H1 (cell line): ENCODE measurements at regions not wholly inside any gene's neighbourhood (a gene's known extent, or its start where the extent isn't known, plus 50 kb on each side); places are given as distances from the start of the nearest gene placed in this dataset.
A peak's percentile ranks its signal among the peaks of the same experiment; 100 is the strongest.

Experiments
- CTCF ChIA-PET: fragments of 300-600 bp; sonication (Branson Sonifier 250); formaldehyde crosslinking; loops from one replicate; lab custom pipeline; 2021; ENCODE audit not compliant: partially characterized antibody; lab: Charles Lee
- POLR2A ChIA-PET: fragments of 300-600 bp; sonication (Branson Sonifier 250); formaldehyde crosslinking; loops from one replicate; lab custom pipeline; 2021; ENCODE audit warnings: inconsistent platforms; ENCODE audit not compliant: partially characterized antibody; lab: Charles Lee
- DNase-seq, 2 experiments: peaks; one replicate each; pipeline versions ENCODE4 v3.0.0 to v3.0.0-alpha.2; 2010 to 2022; ENCODE audit warnings: low spot score in 2 of 2, low read depth in 1 of 2, mixed read lengths in 1 of 2
- FAIRE-seq: peaks from 2 replicates; lab custom pipeline; 2011; peaks lifted over from hg19 to GRCh38; lab: Jason Lieb, UNC
- H2AFZ ChIP-seq: 2 replicates; pipeline ENCODE4 v1.8.1; 2012; ENCODE audit warnings: low read length, inconsistent platforms
- H2AK5ac ChIP-seq: 2 replicates; pipeline ENCODE4 v1.6.1; 2013; ENCODE audit warnings: low read depth, low read length
- H2BK120ac ChIP-seq: replicated peaks from 2 replicates; pipeline ENCODE3; 2013; ENCODE audit warnings: low read depth, low read length, inconsistent platforms
- H2BK12ac ChIP-seq: 2 replicates; pipeline ENCODE4 v1.6.1; 2013; ENCODE audit warnings: low read depth, low read length
- H2BK15ac ChIP-seq: 2 replicates; pipeline ENCODE4 v1.6.1; 2013; ENCODE audit warnings: low read length
- H2BK20ac ChIP-seq: 2 replicates; pipeline ENCODE4 v1.6.1; 2013; ENCODE audit warnings: low read length
- H2BK5ac ChIP-seq: 2 replicates; pipeline ENCODE4 v1.6.1; 2013; ENCODE audit warnings: low read depth, low read length
- H3K14ac ChIP-seq: 2 replicates; pipeline ENCODE4 v1.6.1; 2013; ENCODE audit warnings: inconsistent platforms; ENCODE audit not compliant: insufficient read length
- H3K18ac ChIP-seq: 2 replicates; pipeline ENCODE4 v1.6.1; 2013; ENCODE audit warnings: low read length; ENCODE audit errors: extremely low read depth
- H3K23ac ChIP-seq: 2 replicates; pipeline ENCODE4 v1.6.1; 2013; ENCODE audit warnings: inconsistent platforms; ENCODE audit not compliant: insufficient read length
- H3K23me2 ChIP-seq: 2 replicates; pipeline ENCODE4 v1.6.1; 2013; ENCODE audit warnings: low read depth, low read length
- H3K27ac ChIP-seq: 2 replicates; pipeline ENCODE4 v1.6.1; 2011; ENCODE audit warnings: low read depth, low read length, inconsistent platforms
- H3K27me3 ChIP-seq, 4 experiments: replicated peaks in 1 of 4; 1 replicate in 1 of 4; 2 replicates in 3 of 4; pipeline versions ENCODE4 v1.6.1 to v1.8.1; 2011 to 2013; ENCODE audit warnings: low read length in 3 of 4, mild to moderate bottlenecking in 3 of 4, inconsistent platforms in 2 of 4, mixed read lengths in 2 of 4, moderate library complexity in 1 of 4; ENCODE audit not compliant: control insufficient read depth in 3 of 4, insufficient read depth in 3 of 4; ENCODE audit errors: extremely low read depth in 1 of 4
- H3K36me3 ChIP-seq, 4 experiments: 2 replicates each; pipeline versions ENCODE4 v1.6.1 to v1.8.1; 2011 to 2013; ENCODE audit warnings: mild to moderate bottlenecking in 4 of 4, low read length in 3 of 4, moderate library complexity in 2 of 4, control low read depth in 1 of 4, inconsistent platforms in 1 of 4; ENCODE audit not compliant: insufficient read depth in 4 of 4, control insufficient read depth in 2 of 4
- H3K4ac ChIP-seq: replicated peaks from 2 replicates; pipeline ENCODE3; 2013; ENCODE audit warnings: low read length, low read depth, mixed read lengths, inconsistent platforms; ENCODE audit not compliant: insufficient read length
- H3K4me1 ChIP-seq, 4 experiments: replicated peaks in 1 of 4; 1 replicate in 1 of 4; 2 replicates in 3 of 4; pipeline versions ENCODE4 v1.6.1 to v1.8.1; 2011 to 2013; ENCODE audit warnings: low read length in 3 of 4, inconsistent platforms in 2 of 4, mixed read lengths in 1 of 4; ENCODE audit not compliant: insufficient read depth in 4 of 4, control insufficient read depth in 3 of 4
- H3K4me2 ChIP-seq, 2 experiments: 2 replicates each; pipeline versions ENCODE4 v1.6.1 to v1.8.1; 2011 to 2013; ENCODE audit warnings: low read depth in 2 of 2, low read length in 2 of 2, control low read depth in 1 of 2, inconsistent platforms in 1 of 2, mild to moderate bottlenecking in 1 of 2; ENCODE audit not compliant: insufficient read depth in 1 of 2
- H3K4me3 ChIP-seq, 4 experiments: fragments of 200-600, 300-600 bp in 1 of 4; sonication (generic), shearing (Covaris generic), sonication (Bioruptor Twin) in 1 of 4; 2 replicates each; pipeline versions ENCODE4 v1.5.1 to v1.8.1; 2011 to 2016; ENCODE audit warnings: low read length in 4 of 4, low read depth in 3 of 4, control low read depth in 2 of 4, inconsistent platforms in 2 of 4, mild to moderate bottlenecking in 2 of 4, mixed read lengths in 1 of 4, moderate library complexity in 1 of 4; ENCODE audit not compliant: insufficient read depth in 2 of 4; ENCODE audit errors: extremely low read depth in 1 of 4
- H3K56ac ChIP-seq: replicated peaks from 2 replicates; pipeline ENCODE3; 2013; ENCODE audit warnings: low read depth, mild to moderate bottlenecking, mixed read lengths, low read length, inconsistent platforms; ENCODE audit not compliant: insufficient read length
- H3K79me1 ChIP-seq: 2 replicates; pipeline ENCODE4 v1.6.1; 2013; ENCODE audit warnings: low read depth, low read length, control low read depth
- H3K79me2 ChIP-seq, 2 experiments: 2 replicates each; pipeline versions ENCODE4 v1.6.1 to v1.8.1; 2012 to 2013; ENCODE audit warnings: low read length in 2 of 2, mild to moderate bottlenecking in 2 of 2, inconsistent platforms in 1 of 2; ENCODE audit not compliant: insufficient read depth in 2 of 2, control insufficient read depth in 1 of 2
- H3K9ac ChIP-seq, 4 experiments: replicated peaks in 1 of 4; 1 replicate in 1 of 4; 2 replicates in 3 of 4; pipeline versions ENCODE4 v1.6.1 to v1.8.1; 2011 to 2013; ENCODE audit warnings: low read depth in 3 of 4, low read length in 3 of 4, control low read depth in 2 of 4, mild to moderate bottlenecking in 2 of 4, moderate library complexity in 2 of 4, inconsistent platforms in 1 of 4; ENCODE audit errors: extremely low read depth in 1 of 4
- H3K9me3 ChIP-seq, 2 experiments: 2 replicates each; pipeline versions ENCODE4 v1.6.1 to v1.8.1; 2012 to 2013; ENCODE audit warnings: mild to moderate bottlenecking in 2 of 2, moderate library complexity in 2 of 2, control low read depth in 1 of 2, inconsistent platforms in 1 of 2, low read depth in 1 of 2, low read length in 1 of 2, mixed read lengths in 1 of 2; ENCODE audit not compliant: insufficient read depth in 2 of 2
- H4K20me1 ChIP-seq, 2 experiments: replicated peaks in 1 of 2; 2 replicates each; pipeline versions ENCODE3 to v1.8.1; 2011 to 2013; ENCODE audit warnings: inconsistent platforms in 2 of 2, low read length in 2 of 2, mild to moderate bottlenecking in 1 of 2; ENCODE audit not compliant: insufficient read depth in 2 of 2, control insufficient read depth in 1 of 2
- H4K5ac ChIP-seq: 2 replicates; pipeline ENCODE4 v1.6.1; 2013; ENCODE audit warnings: low read length, low read depth, mixed read lengths, inconsistent platforms; ENCODE audit not compliant: insufficient read length
- H4K8ac ChIP-seq: 2 replicates; pipeline ENCODE4 v1.8.0; 2013; ENCODE audit warnings: mild to moderate bottlenecking, moderate library complexity, low read length, inconsistent platforms; ENCODE audit not compliant: insufficient read depth; ENCODE audit errors: extremely low read depth
- H4K91ac ChIP-seq: replicated peaks from 2 replicates; pipeline ENCODE3; 2013; ENCODE audit warnings: low read length, mixed read lengths, inconsistent platforms; ENCODE audit not compliant: insufficient read length
- BACH1 ChIP-seq: IDR thresholded peaks from 2 replicates; pipeline ENCODE4 v1.6.1; 2012; ENCODE audit warnings: low read length, improper control_type of control experiment
- BRCA1 ChIP-seq: IDR thresholded peaks from 2 replicates; pipeline ENCODE4 v1.6.1; 2012; ENCODE audit warnings: low read depth, low read length, improper control_type of control experiment
- CBX8 ChIP-seq: fragments of 300-800, 300-1000 bp; sonication (generic); IDR thresholded peaks from 2 replicates; pipeline ENCODE4 v1.7.1; 2016; ENCODE audit warnings: low read depth, low read length, borderline replicate concordance
- EP300 ChIP-seq, 2 experiments: IDR thresholded peaks; 1 replicate in 1 of 2; 2 replicates in 1 of 2; pipeline ENCODE4 v1.6.1; 2011 to 2012; ENCODE audit warnings: low read depth in 2 of 2, low read length in 2 of 2, mild to moderate bottlenecking in 2 of 2, borderline replicate concordance in 1 of 2, inconsistent platforms in 1 of 2, moderate library complexity in 1 of 2
- FOSL1 ChIP-seq: IDR thresholded peaks from 2 replicates; pipeline ENCODE4 v1.6.1; 2011; ENCODE audit warnings: mild to moderate bottlenecking, low read depth, low read length, moderate library complexity; ENCODE audit not compliant: insufficient read depth
- HDAC2 ChIP-seq, 2 experiments: fragments of 300-600 bp in 1 of 2; sonication (generic) in 1 of 2; IDR thresholded peaks; 2 replicates each; pipeline ENCODE4 v1.6.1; 2011 to 2012; ENCODE audit warnings: low read depth in 2 of 2, low read length in 2 of 2, mild to moderate bottlenecking in 2 of 2, moderate library complexity in 2 of 2, borderline replicate concordance in 1 of 2, inconsistent platforms in 1 of 2
- RFX5 ChIP-seq: IDR thresholded peaks from 2 replicates; pipeline ENCODE4 v1.6.1; 2011; ENCODE audit warnings: low read depth, low read length, improper control_type of control experiment, borderline replicate concordance
- SIRT6 ChIP-seq: IDR thresholded peaks from one replicate; pipeline ENCODE4 v1.7.1; 2012; ENCODE audit warnings: low read length, inconsistent platforms
- ZNF274 ChIP-seq: IDR thresholded peaks from 2 replicates; pipeline ENCODE4 v1.7.0; 2012; ENCODE audit warnings: low read length, borderline replicate concordance; ENCODE audit errors: extremely low read depth
- WGBS, 2 experiments: shearing (Covaris generic) in 1 of 2; methylation state at CpG; one replicate each; pipeline versions ENCODE4 v1.1.6 to v1.1.7; 2013 to 2015; ENCODE audit warnings: low lambda C conversion rate in 2 of 2, mixed read lengths in 2 of 2, inconsistent platforms in 1 of 2, low coverage in 1 of 2, missing lambda C conversion rate in 1 of 2; ENCODE audit not compliant: insufficient replicate concordance in 2 of 2, insufficient coverage in 1 of 2, insufficient read length in 1 of 2; ENCODE audit errors: extremely low coverage in 1 of 2, missing lambda C conversion rate in 1 of 2; 5-methylcytosine and 5-hydroxymethylcytosine counted together

DNA sequence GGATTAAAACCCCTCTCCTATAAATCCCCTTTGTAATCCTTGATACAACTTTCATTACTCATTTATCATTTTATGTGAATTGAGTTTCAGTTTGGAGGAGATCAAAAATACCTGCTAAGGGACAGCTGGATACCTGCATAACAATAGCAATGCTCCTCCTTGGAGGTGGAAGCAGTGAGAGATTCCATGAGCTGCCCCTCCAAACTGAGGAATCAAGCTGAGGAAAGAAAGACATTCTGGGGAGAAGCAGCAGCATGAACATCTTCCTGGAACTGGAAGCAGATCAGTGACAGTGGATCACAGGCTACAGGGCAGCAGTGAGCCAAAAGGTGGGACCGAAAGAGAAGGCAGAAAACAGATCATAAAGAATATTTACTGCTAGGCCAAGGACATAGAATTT, 199.8 kb upstream of the CNKSR2 start:
- Histone ChIP-seq H3K27me3 (no peaks in the 10 kb centered on the region), H3K4me3 (no peak overlapping the region), H2BK15ac (no peak overlapping the region), H2BK5ac (no peak overlapping the region), H3K23ac (no peak overlapping the region), H4K5ac (no peak overlapping the region), H4K20me1 (no peaks in the 10 kb centered on the region), H2BK12ac (no peak overlapping the region), H2AK5ac (no peak overlapping the region), H3K27ac (no peak overlapping the region), H3K4me1 (peaks cover 0 to 3% (median 0%) of the 10 kb centered on the region in 4 experiments; a peak in 1 of 7 replicates), H2AFZ (no peak overlapping the region), H3K23me2 (no peaks in the 10 kb centered on the region), H3K79me1 (no peaks in the 10 kb centered on the region), H3K4ac (no peak overlapping the region), H3K18ac (no peak overlapping the region), H3K56ac (no peak overlapping the region), H3K14ac (no peak overlapping the region), H3K4me2 (no peak overlapping the region), H3K9ac (no peak overlapping the region), H3K79me2 (no peaks in the 10 kb centered on the region), H4K8ac (no peak overlapping the region), H3K9me3 (no peaks in the 10 kb centered on the region), H2BK120ac (no peak overlapping the region), H4K91ac (no peak overlapping the region), H3K36me3 (no peaks in the 10 kb centered on the region), H2BK20ac (no peak overlapping the region)
- no peak for DNase-seq
- WGBS, 2 experiments: 100% methylated on average over 1 of the region's 1 CpG; no CpG with 5 or more reads in 1 of the 2 experiments
- ChIA-PET POLR2A (no interaction called here), CTCF (no interaction called here)
- TF ChIP-seq BACH1 (no peak), FOSL1 (no peak), ZNF274 (no peak), BRCA1 (no peak), EP300 (IDR thresholded peaks at IDR 0.05; ENCODE audit: borderline replicate concordance in 1 of 2, low read depth in 2 of 2, low read length in 2 of 2) (no peak), RFX5 (no peak), CBX8 (no peak), HDAC2 (IDR thresholded peaks at IDR 0.05; ENCODE audit: borderline replicate concordance in 1 of 2, low read depth in 2 of 2, low read length in 2 of 2) (no peak), SIRT6 (no peak)
- peak; percentile 36 for FAIRE-seq
